ENCODE measurements at regions not wholly inside any gene's neighbourhood (a gene's known extent, or its start where the extent isn't known, plus 50 kb on each side); places are given as distances from the start of the nearest gene placed in this dataset.
A peak's percentile ranks its signal among the peaks of the same experiment; 100 is the strongest.
"Not testable (repeated sequence)": the region's sequence is repeated elsewhere in the genome, so short reads cannot be mapped to it uniquely, and the experiment has no call there.

DNA sequence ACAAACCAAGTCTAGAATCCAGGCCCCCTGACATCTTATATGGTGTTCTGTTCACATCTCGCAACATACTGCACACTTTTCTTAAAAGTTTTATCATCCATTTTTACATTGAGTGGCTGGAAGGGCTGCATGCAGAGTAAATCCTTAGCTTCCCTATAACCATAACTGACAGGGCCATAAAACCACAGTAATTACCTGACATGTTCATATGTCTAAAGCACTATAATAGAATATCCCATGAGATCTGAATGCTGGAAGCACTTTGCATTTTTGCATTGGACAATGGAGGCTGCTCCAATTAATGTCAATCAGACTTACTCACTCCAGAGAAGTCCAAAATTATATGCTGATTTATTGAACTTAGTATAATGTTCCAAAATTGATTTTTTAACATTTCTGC, 86.6 kb upstream of the HES1 start:
- Mint-ChIP-seq H3K27ac (no peak overlapping the region), H3K36me3 (ENCODE audit: low read depth) (peaks cover 3% of the 10 kb centered on the region)

DNA sequence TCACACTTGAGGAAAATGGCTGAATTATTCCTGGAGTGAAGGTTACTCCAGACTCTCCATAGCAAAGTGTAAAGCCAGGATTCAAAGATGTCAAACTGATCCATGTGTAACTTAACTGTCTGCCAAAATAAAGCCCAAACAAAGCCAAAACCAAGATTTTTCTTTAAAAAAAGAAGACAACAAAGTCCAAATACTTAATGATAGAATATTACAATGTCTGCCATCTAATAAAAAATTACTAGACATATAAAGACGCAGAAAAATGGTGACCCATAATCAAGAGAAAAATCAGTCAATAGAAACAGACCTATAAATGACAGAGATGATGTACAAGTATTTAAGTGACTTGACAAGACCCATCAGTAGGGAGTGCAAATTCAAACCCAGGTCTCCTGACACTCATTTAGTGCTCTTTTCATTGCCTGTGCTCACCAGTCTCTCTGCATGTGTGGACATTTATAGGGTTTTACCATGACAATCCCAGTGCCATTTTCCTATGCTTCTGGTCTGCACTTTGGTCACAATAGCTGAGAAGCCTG, 85.1 kb upstream of the HES1 start:
- ATAC-seq (no peak), DNase-seq (no peak)
- no peak overlapping the region for H3K27ac Mint-ChIP-seq
- H3K36me3 Mint-ChIP-seq (ENCODE audit: low read depth): peaks cover 3% of the 10 kb centered on the region
- H3K4me1 Mint-ChIP-seq: peaks cover 3% of the 10 kb centered on the region
- H3K9me3 ChIP-seq (ENCODE audit: control insufficient read depth, low read length, poor library complexity, severe bottlenecking): no peaks in the 10 kb centered on the region
- H3K27me3 Mint-ChIP-seq: peaks cover 13% of the 10 kb centered on the region
- no peak overlapping the region for H3K4me3 Mint-ChIP-seq

More for the DNA sequence above, 86.6 kb upstream of the HES1 start:
- Mint-ChIP-seq H3K27me3 (peaks cover 3% of the 10 kb centered on the region), H3K4me3 (no peak overlapping the region), H3K4me1 (peaks cover 3% of the 10 kb centered on the region)
- no peaks in the 10 kb centered on the region for H3K9me3 ChIP-seq (ENCODE audit: control insufficient read depth, low read length, poor library complexity, severe bottlenecking)
- DNase-seq (no peak), ATAC-seq (no peak)

GRCh38 chr3:194051366-194052149, 84.4 kb upstream of the HES1 start:
- DNase-seq (no peak), ATAC-seq (no peak)
- Mint-ChIP-seq H3K4me1 (peaks cover 3% of the 10 kb centered on the region), H3K4me3 (no peak overlapping the region), H3K36me3 (ENCODE audit: low read depth) (peaks cover 3% of the 10 kb centered on the region), H3K27ac (no peak overlapping the region), H3K27me3 (peaks cover 18% of the 10 kb centered on the region)
- H3K9me3 ChIP-seq (ENCODE audit: control insufficient read depth, low read length, poor library complexity, severe bottlenecking): no peaks in the 10 kb centered on the region

- no peak overlapping the region for H3K4me3 Mint-ChIP-seq
- no peaks in the 10 kb centered on the region for H3K9me3 ChIP-seq (ENCODE audit: control insufficient read depth, low read length, poor library complexity, severe bottlenecking)
- H3K36me3 Mint-ChIP-seq (ENCODE audit: low read depth): peaks cover 5% of the 10 kb centered on the region
- ATAC-seq (no peak), DNase-seq (no peak)
- H3K27me3 Mint-ChIP-seq: peaks cover 32% of the 10 kb centered on the region
- H3K4me1 Mint-ChIP-seq: peaks cover 4% of the 10 kb centered on the region
- H3K27ac Mint-ChIP-seq: no peak overlapping the region
Observed at GRCh38 chr3:194053136-194053535, 82.8 kb upstream of the HES1 start.

- ATAC-seq (no peak), DNase-seq (no peak)
- Mint-ChIP-seq H3K36me3 (ENCODE audit: low read depth) (peaks cover 5% of the 10 kb centered on the region), H3K4me3 (no peak overlapping the region), H3K27me3 (peaks cover 32% of the 10 kb centered on the region), H3K27ac (no peak overlapping the region), H3K4me1 (peaks cover 4% of the 10 kb centered on the region)
- H3K9me3 ChIP-seq (ENCODE audit: control insufficient read depth, low read length, poor library complexity, severe bottlenecking): no peaks in the 10 kb centered on the region
Observed at GRCh38 chr3:194054016-194054415, 81.9 kb upstream of the HES1 start.

- Mint-ChIP-seq H3K27ac (no peak overlapping the region), H3K27me3 (peaks cover 32% of the 10 kb centered on the region), H3K36me3 (ENCODE audit: low read depth) (peaks cover 5% of the 10 kb centered on the region), H3K4me1 (peaks cover 4% of the 10 kb centered on the region), H3K4me3 (no peak overlapping the region)
- H3K9me3 ChIP-seq (ENCODE audit: control insufficient read depth, low read length, poor library complexity, severe bottlenecking): no peaks in the 10 kb centered on the region
- DNase-seq (no peak), ATAC-seq (no peak)
Observed at GRCh38 chr3:194054540-194054939, 81.4 kb upstream of the HES1 start.

DNA sequence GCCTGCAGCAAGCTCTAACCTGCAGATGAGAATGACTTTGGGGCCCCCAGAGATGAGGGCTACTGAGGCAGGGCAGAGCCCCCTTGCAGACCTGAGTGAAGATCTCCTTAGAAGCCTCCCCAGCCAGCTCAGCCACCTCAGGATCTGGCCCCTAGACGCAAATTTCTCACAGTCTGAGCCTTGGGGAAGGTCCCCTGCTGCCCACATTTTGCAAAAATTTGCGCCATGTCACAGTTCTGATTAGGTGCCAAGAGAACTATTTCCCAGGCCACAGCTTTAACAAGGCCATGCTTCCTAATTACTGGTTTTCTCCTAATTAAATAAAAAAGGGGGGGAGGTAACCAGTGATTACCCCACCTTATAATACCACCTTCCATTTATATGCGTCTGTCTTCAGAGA, 81.0 kb upstream of the HES1 start:
- no peaks in the 10 kb centered on the region for H3K9me3 ChIP-seq (ENCODE audit: control insufficient read depth, low read length, poor library complexity, severe bottlenecking)
- DNase-seq (no peak), ATAC-seq (no peak)
- no peak overlapping the region for H3K27ac Mint-ChIP-seq
- no peak overlapping the region for H3K4me3 Mint-ChIP-seq
- peaks cover 32% of the 10 kb centered on the region for H3K27me3 Mint-ChIP-seq
- peaks cover 5% of the 10 kb centered on the region for H3K36me3 Mint-ChIP-seq (ENCODE audit: low read depth)
- peaks cover 4% of the 10 kb centered on the region for H3K4me1 Mint-ChIP-seq

GRCh38 chr3:194056323-194056722, 79.6 kb upstream of the HES1 start:
- H3K27me3 Mint-ChIP-seq: peaks cover 32% of the 10 kb centered on the region
- DNase-seq; H3K4me1 Mint-ChIP-seq; ATAC-seq; H3K27ac Mint-ChIP-seq; H3K4me3 Mint-ChIP-seq; H3K9me3 ChIP-seq (ENCODE audit: control insufficient read depth, low read length, poor library complexity, severe bottlenecking); H3K36me3 Mint-ChIP-seq (ENCODE audit: low read depth): not testable (repeated sequence)

DNA sequence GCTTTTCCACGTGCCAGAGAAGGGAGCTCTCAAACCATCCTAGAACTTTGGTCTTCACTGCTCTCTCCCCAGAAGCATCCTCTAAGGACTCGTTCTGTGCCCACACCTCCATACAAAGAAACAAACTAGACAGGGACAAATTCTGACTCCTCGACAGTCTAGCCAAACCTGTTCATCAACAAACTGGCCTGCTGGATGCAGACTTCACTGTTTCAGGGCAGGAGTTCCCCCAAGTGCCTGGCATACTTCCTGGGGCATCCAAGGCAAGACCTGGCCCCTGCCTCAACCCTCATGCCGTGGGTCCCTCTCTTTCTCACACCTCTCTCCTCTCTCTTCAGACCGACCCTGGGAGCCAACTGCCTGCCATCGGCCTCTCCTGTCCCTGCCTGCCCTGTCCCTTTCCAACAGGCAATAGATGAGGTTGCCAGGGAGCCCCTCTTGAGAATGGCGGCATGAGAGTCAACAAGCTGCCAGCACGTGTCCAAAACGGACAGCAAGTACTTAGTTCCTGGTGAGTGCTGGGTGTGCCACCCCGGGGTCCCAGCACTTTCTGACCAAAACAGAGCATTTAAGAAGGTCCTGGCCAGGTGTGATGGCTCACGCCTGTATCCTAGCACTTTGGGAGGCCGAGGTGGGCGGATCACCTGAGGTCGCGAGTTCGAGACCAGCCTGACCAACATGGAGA, 79.1 kb upstream of the HES1 start:
- DNase-seq: no peak
- H3K4me1 Mint-ChIP-seq: peaks cover 4% of the 10 kb centered on the region

DNA sequence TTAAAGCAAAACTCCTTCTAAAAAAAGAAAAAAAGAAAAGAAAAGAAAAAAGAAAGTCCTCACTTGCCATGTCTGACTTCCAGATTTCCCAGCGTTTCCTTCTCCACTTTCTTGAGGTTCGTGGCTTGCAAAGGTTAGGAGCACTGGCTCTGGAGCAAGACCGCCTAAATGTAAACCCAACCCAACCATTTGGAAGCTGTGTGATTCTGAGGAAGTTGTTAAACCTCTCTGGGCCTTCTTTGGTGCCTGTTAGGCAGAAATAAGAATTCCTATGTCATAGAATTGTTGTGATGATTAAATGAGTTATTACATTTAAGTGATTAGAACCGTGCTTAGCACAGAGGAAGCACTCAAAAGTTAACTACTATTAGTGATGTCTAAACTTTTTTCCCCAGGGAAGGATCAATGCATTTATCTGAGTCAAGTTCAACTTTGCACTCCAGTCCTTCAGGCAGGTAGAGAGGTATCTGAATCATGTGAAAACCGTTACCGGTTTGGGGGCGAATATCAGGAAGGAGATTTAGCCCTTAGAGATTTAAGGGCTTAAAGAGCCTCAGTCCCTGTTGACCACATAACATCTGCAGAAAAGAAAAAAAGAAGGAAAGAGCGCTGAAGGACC, 78.3 kb upstream of the HES1 start:
- Mint-ChIP-seq H3K36me3 (ENCODE audit: low read depth) (peaks cover 5% of the 10 kb centered on the region), H3K4me1 (peaks cover 4% of the 10 kb centered on the region), H3K4me3 (peak overlapping the region; percentile 87), H3K27me3 (peaks cover 32% of the 10 kb centered on the region), H3K27ac (no peak overlapping the region)
- H3K9me3 ChIP-seq (ENCODE audit: control insufficient read depth, low read length, poor library complexity, severe bottlenecking): no peaks in the 10 kb centered on the region
- DNase-seq (no peak), ATAC-seq (no peak)

More for the DNA sequence above, 79.1 kb upstream of the HES1 start:
- Mint-ChIP-seq H3K4me3 (no peak overlapping the region), H3K27ac (no peak overlapping the region), H3K27me3 (peaks cover 32% of the 10 kb centered on the region), H3K36me3 (ENCODE audit: low read depth) (peaks cover 5% of the 10 kb centered on the region)
- ATAC-seq: no peak
- no peaks in the 10 kb centered on the region for H3K9me3 ChIP-seq (ENCODE audit: control insufficient read depth, low read length, poor library complexity, severe bottlenecking)

- Mint-ChIP-seq H3K36me3 (ENCODE audit: low read depth) (peaks cover 3% of the 10 kb centered on the region), H3K27me3 (peaks cover 32% of the 10 kb centered on the region), H3K27ac (no peak overlapping the region), H3K4me3 (peak overlapping the region; percentile 87), H3K4me1 (peaks cover 4% of the 10 kb centered on the region)
- ATAC-seq (peak; percentile 69), DNase-seq (no peak)
- no peaks in the 10 kb centered on the region for H3K9me3 ChIP-seq (ENCODE audit: control insufficient read depth, low read length, poor library complexity, severe bottlenecking)
Observed at GRCh38 chr3:194058189-194058571, 77.8 kb upstream of the HES1 start.

DNA sequence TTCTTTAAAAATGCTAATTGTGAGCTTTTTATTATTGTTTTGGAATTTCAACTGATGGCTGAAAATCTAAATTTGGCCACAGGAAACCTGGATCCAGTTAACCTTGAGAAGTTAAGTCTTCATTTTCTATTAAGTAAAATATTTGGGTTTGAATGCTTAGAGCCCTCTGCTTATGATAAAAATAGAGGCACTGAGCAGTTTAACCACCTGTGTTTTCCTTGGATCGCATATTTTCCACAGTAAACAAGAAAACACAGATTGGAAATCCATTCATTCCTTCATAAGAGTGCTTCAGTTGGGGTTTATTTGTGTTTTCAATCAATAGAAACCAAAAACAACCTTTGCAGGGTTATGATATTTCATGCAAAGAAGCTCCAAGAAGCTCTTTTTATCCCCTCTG, 77.2 kb upstream of the HES1 start:
- no peaks in the 10 kb centered on the region for H3K9me3 ChIP-seq (ENCODE audit: control insufficient read depth, low read length, poor library complexity, severe bottlenecking)
- H3K36me3 Mint-ChIP-seq (ENCODE audit: low read depth): peaks cover 3% of the 10 kb centered on the region
- peaks cover 32% of the 10 kb centered on the region for H3K27me3 Mint-ChIP-seq
- peaks cover 4% of the 10 kb centered on the region for H3K4me1 Mint-ChIP-seq
- no peak for DNase-seq
- H3K27ac Mint-ChIP-seq: no peak overlapping the region
- ATAC-seq: no peak
- peak overlapping the region; percentile 87 for H3K4me3 Mint-ChIP-seq

DNA sequence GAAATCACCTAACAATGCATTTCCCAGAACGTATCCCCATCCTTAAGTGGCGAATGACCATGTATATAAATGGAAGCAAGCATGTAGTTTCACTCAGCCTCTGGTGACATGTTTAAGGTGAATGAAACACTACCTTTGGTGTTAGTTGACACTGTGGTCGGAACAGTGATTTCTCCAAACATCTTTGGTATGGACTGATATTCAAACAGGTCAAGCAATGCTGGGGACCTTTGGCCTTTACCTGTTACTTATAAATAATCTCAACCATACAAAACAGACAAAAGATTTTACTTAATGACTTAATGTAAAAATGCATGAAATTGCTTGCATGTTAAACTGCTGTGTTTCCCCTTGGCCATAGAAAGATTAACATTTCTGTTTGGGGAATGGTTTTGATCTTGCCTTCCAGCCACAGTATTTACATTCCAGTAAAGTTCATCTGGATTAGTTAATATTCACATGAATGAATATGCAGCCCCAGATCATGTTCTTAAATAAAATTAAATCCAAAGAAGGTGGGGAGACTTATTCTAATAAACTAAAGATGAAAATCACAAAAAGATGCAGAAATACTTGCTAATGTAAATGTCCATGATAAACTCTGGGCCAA, 74.4 kb upstream of the HES1 start:
- Mint-ChIP-seq H3K27ac (no peak overlapping the region), H3K36me3 (ENCODE audit: low read depth) (peaks cover 3% of the 10 kb centered on the region), H3K27me3 (peaks cover 21% of the 10 kb centered on the region), H3K4me3 (no peak overlapping the region), H3K4me1 (peaks cover 4% of the 10 kb centered on the region)
- ATAC-seq: no peak
- H3K9me3 ChIP-seq (ENCODE audit: control insufficient read depth, low read length, poor library complexity, severe bottlenecking): no peaks in the 10 kb centered on the region
- no peak for DNase-seq
